ENCODE measurements at regions not wholly inside any gene's neighbourhood (a gene's known extent, or its start where the extent isn't known, plus 50 kb on each side); places are given as distances from the start of the nearest gene placed in this dataset.

DNA sequence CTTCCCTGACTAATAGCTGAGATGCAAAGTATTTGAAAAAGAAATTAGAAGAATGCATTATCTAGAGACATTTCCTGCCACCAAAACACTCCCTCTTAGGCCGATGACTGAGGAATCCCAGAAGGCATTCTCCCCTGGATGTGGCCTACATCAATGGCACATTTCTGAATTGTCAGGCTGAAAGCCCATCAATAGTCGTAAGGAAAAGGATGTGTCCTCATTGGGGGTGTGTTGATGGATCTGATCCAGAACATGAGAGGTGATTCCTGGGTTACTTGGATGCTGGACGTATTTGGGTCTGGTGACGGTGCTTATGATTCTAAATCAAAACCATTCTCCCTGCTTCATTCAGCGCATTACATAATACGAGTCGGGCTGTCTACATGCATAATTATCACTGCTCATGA lies 216.9 kb upstream of the CDIN1 start:
- TF ChIP-seq, protein P1, sequence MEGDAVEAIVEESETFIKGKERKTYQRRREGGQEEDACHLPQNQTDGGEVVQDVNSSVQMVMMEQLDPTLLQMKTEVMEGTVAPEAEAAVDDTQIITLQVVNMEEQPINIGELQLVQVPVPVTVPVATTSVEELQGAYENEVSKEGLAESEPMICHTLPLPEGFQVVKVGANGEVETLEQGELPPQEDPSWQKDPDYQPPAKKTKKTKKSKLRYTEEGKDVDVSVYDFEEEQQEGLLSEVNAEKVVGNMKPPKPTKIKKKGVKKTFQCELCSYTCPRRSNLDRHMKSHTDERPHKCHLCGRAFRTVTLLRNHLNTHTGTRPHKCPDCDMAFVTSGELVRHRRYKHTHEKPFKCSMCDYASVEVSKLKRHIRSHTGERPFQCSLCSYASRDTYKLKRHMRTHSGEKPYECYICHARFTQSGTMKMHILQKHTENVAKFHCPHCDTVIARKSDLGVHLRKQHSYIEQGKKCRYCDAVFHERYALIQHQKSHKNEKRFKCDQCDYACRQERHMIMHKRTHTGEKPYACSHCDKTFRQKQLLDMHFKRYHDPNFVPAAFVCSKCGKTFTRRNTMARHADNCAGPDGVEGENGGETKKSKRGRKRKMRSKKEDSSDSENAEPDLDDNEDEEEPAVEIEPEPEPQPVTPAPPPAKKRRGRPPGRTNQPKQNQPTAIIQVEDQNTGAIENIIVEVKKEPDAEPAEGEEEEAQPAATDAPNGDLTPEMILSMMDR (IDR thresholded peaks at IDR 0.05) = no peak
- TF ChIP-seq EP300 (IDR thresholded peaks at IDR 0.05) (no peak), POLR2A (IDR thresholded peaks at IDR 0.05) (no peak)
- WGBS, 2 donors = 79 to 82% methylated on average over 7 of the region's 7 CpGs
- no peaks in the 10 kb centered on the region for H3K36me3 ChIP-seq
- H3K9me3 ChIP-seq = no peaks in the 10 kb centered on the region
- H3K27me3 ChIP-seq = no peaks in the 10 kb centered on the region
- no peak overlapping the region for H3K27ac ChIP-seq
- DNase-seq (ENCODE audit: low spot score in 2 of 2) = no peak
- H3K4me3 ChIP-seq = no peak overlapping the region
- peaks cover 0 to 15% (median 5%) of the 10 kb centered on the region in 4 donors for H3K4me1 ChIP-seq

DNA sequence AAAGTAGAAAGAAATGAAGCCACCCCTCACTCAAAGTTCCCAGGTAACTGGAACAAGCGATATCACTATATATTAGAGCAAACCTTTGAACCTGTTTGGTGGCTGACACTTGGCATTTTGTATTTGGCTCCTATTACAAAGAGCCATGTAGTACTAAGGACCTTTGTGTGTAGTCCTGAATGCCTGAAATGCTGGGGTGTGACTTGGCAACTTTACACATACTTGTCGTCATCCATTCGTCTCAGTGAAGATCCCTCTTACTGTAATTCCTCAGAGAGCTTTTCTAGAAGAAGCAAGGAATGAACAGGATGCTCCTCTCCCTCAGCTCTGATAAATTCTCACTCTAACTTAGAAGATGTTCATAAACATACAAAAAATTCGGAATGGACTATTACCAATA lies 216.1 kb upstream of the CDIN1 start:
- H3K36me3 ChIP-seq = no peaks in the 10 kb centered on the region
- H3K4me3 ChIP-seq = no peak overlapping the region
- no peaks in the 10 kb centered on the region for H3K9me3 ChIP-seq
- no peak for TF ChIP-seq POLR2A (IDR thresholded peaks at IDR 0.05)
- no peak for TF ChIP-seq EP300 (IDR thresholded peaks at IDR 0.05)
- TF ChIP-seq, protein P1 (IDR thresholded peaks at IDR 0.05) = no peak
- no peaks in the 10 kb centered on the region for H3K27me3 ChIP-seq
- DNase-seq (ENCODE audit: low spot score in 2 of 2) = no peak
- H3K27ac ChIP-seq = no peak overlapping the region
- 28 to 46% methylated on average over 4 of the region's 4 CpGs for WGBS, 2 donors
- H3K4me1 ChIP-seq = peaks cover 0 to 7% (median under 1%) of the 10 kb centered on the region in 4 donors

DNA sequence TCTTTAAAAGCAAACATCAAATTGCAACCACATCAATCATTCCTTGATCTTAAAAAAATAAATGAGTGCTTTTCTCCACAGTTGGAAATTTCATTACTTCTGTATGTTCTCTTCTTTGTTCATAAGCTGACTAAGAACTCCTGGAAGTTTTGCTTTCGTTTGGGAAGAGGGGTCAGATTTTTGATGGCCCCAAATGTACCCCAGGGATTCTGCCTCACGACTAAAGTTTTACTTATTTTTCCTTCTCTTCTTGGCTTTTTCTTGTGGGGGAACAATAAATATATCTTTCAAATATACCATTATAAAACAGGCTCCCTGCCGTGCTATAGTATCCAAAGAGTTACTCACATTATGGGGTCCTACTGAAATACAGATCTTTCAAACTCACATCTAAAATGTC lies 215.0 kb upstream of the CDIN1 start:
- H3K9me3 ChIP-seq = no peaks in the 10 kb centered on the region
- peaks cover 0 to 7% (median 0%) of the 10 kb centered on the region in 4 donors for H3K4me1 ChIP-seq
- no peak for DNase-seq (ENCODE audit: low spot score in 2 of 2)
- 47 to 50% methylated on average over 3 of the region's 3 CpGs for WGBS, 2 donors
- no peaks in the 10 kb centered on the region for H3K27me3 ChIP-seq
- no peaks in the 10 kb centered on the region for H3K36me3 ChIP-seq
- H3K4me3 ChIP-seq = no peak overlapping the region
- TF ChIP-seq EP300 (IDR thresholded peaks at IDR 0.05) (no peak), POLR2A (IDR thresholded peaks at IDR 0.05) (no peak)
- TF ChIP-seq, protein P1 (IDR thresholded peaks at IDR 0.05) = no peak
- no peak overlapping the region for H3K27ac ChIP-seq

DNA sequence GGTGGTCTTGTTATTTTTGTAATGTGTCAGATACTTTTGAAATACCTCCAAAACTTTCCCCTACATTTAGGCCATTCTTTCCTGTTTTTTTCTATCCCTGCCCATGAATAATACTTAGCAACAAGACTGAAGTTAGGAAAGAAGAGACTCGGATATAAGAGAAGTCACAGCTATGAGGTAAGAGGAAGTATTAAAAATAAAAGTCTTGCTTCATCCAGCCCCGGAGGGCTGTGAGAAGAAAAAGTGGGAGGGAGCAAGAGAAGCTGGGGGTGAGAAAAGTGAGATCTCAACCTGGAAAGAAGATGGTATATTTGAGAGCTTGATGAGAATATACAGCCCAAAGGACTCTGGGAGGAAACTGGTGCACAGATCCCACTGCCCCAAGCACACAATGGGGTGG lies 213.5 kb upstream of the CDIN1 start:
- 61 to 69% methylated on average over 2 of the region's 2 CpGs for WGBS, 2 donors
- TF ChIP-seq, protein P1 (IDR thresholded peaks at IDR 0.05) = no peak
- TF ChIP-seq POLR2A (IDR thresholded peaks at IDR 0.05) (no peak), EP300 (IDR thresholded peaks at IDR 0.05) (no peak)
- no peak for DNase-seq (ENCODE audit: low spot score in 2 of 2)

DNA sequence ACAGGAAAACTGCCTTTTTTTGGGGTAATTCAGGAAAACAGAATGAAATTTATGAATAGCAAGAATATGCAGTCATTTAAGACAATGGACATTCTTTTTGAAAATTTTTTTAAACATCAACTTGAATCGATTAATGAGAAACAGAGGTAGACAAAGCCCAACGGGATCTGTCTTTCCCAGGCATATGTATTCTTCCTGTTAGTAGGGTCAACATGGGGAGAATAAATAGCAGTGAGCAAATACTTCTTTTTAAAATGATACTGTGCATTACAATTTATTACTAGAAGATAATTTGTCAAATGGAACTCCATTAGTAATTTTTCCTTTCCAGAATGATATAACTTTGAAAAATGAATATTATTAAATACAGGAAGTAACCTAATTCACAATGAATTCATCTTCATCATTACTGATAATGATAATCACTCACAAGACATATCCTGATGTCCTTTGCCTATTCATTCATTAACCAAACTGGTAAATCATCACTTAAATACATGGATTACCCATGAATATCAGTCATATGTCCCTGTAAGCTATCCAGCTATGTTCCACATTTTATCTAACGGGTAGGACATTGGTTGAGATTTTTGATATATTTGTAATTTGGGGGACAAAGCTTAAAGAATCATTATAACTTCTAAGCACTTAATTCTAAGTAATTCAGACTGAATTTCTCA lies 209.2 kb upstream of the CDIN1 start:
- no peak overlapping the region for H3K27ac ChIP-seq
- no peak for DNase-seq (ENCODE audit: low spot score in 2 of 2)
- H3K9me3 ChIP-seq = no peaks in the 10 kb centered on the region
- TF ChIP-seq, protein P1 (IDR thresholded peaks at IDR 0.05) = no peak
- TF ChIP-seq EP300 (IDR thresholded peaks at IDR 0.05) (no peak), POLR2A (IDR thresholded peaks at IDR 0.05) (no peak)
- 65% methylated on average over 3 of the region's 3 CpGs for whole genome bisulfite sequencing, 2 donors
- H3K36me3 ChIP-seq = no peaks in the 10 kb centered on the region
- no peaks in the 10 kb centered on the region for H3K4me1 ChIP-seq
- H3K4me3 ChIP-seq = no peak overlapping the region
- no peaks in the 10 kb centered on the region for H3K27me3 ChIP-seq

More for the DNA sequence above, 213.5 kb upstream of the CDIN1 start:
- no peak overlapping the region for H3K27ac ChIP-seq
- no peaks in the 10 kb centered on the region for H3K36me3 ChIP-seq
- no peaks in the 10 kb centered on the region for H3K27me3 ChIP-seq
- H3K9me3 ChIP-seq = no peaks in the 10 kb centered on the region
- H3K4me1 ChIP-seq = peaks cover 0 to 7% (median 0%) of the 10 kb centered on the region in 4 donors
- H3K4me3 ChIP-seq = no peak overlapping the region

All from tibial nerve (tissue), 4 donors.